HUDEP-2 (cell line): ENCODE measurements at regions not wholly inside any gene's neighbourhood (a gene's known extent, or its start where the extent isn't known, plus 50 kb on each side); places are given as distances from the start of the nearest gene placed in this dataset.

Experiments
- DNase-seq, 76 experiments: peaks; one replicate each; lab custom pipeline; 2025; ENCODE audit not compliant: unreplicated experiment in 76 of 76; lab: John Stamatoyannopoulos, UW

- DNase-seq: no peak
Observed at GRCh38 chr9:23621924-23622323, 204.1 kb downstream of the ELAVL2 start.

GRCh38 chr9:23622396-23622795 lies 203.6 kb downstream of the ELAVL2 start:
- no peak for DNase-seq

- DNase-seq: no peak
Observed at GRCh38 chr9:23630488-23630887, 195.6 kb downstream of the ELAVL2 start.

GRCh38 chr9:23635276-23635675 lies 190.8 kb downstream of the ELAVL2 start:
- DNase-seq: no peak

GRCh38 chr9:23636199-23636598 lies 189.8 kb downstream of the ELAVL2 start:
- DNase-seq: no peak

DNA sequence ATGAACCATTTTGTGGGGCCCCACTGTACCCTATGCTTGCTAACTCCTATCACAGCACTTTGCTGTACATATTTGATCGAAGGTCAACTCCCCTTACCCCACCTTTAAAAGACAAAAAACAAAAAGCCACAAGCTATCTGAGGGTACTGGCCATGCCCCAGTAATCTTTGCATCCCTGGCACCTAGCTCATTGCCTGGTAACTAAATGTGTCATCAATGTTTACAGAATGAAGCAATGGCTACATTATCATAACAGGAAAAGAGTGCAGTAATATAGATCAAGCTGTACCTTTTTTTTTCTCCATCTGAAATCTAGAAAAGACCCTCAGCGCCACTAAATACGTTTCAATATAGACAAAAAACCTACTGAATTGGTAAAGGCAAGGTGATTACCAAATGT lies 188.0 kb downstream of the ELAVL2 start:
- DNase-seq: no peak

DNA sequence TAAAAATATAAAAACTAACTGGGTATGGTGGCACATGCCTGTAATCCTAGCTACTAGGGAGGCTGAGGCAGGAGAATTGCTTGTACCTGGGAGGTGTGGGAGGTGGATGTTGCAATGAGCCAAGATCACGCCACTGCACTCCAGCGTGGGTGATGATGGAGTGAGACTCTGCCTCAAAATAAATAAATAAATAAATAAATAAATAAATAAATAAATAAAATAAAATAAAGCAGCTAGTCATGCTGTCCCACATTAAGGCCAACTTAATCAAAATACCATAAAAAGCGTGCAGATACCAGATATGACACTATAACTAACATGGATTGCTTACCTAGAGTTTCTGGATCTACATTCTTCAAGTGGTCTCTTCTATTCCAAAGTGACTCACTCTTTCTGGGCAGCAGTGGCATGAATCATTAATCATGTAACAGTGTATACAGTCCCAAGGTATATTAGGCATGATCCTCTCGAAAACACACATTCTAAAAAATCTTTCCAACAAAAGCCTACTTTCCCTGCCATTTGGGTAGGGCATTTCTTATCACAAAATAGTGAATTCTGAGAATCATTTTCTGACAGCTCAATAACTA lies 187.1 kb downstream of the ELAVL2 start:
- no peak for DNase-seq
